ENCODE measurements at regions not wholly inside any gene's neighbourhood (a gene's known extent, or its start where the extent isn't known, plus 50 kb on each side); places are given as distances from the start of the nearest gene placed in this dataset.

DNA sequence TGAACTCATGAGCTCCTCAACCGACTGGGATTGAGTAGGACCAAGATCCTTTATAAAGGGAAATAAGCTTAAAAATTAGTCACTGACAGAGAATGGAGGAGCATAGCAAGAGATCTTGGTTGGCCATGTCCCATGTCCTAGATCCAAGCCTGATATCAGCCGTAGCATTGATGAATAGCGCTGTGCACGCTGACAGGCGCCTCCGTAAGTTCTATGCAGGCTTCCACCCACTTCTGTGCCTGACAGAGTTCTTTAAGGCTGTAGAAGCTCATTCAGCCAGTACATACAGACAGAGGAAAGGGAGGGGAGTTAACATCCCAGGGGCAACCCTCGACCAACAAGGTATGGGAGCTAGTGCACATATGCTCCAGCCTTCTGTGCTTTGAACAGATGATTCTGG lies 251.7 kb upstream of the TBC1D5 start:
- intact Hi-C loops (cut with micrococcal nuclease) = no loop called here

DNA sequence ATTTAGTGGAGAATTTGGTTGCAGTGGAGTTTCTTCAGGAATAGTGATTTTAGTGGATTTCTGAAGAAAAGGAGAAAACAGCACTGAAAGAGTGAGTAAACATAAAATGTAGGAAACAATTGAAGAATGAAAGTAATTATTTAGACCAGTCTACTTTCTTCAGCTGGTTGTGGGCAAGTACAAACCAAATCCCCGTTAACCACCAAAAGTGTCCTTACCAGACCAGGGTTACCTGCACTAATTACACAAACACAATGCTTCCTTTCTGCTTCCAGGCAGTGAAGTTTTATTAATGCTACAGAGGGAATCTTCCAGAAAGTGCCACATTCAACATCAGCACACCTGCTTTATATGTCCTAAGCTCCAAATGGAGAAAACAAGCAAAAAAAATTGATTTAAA lies 248.0 kb upstream of the TBC1D5 start:
- Mint-ChIP-seq H3K4me1 (ENCODE audit: low read depth) (peaks cover 12% of the 10 kb centered on the region), H3K36me3 (ENCODE audit: low read depth) (no peaks in the 10 kb centered on the region), H3K27me3 (no peaks in the 10 kb centered on the region), H3K27ac (no peak overlapping the region), H3K9me3 (no peaks in the 10 kb centered on the region), H3K4me3 (no peak overlapping the region)
- intact Hi-C loops (cut with micrococcal nuclease) = no loop called here

More for the DNA sequence above, 251.7 kb upstream of the TBC1D5 start:
- H3K36me3 Mint-ChIP-seq (ENCODE audit: low read depth) = no peaks in the 10 kb centered on the region
- H3K27me3 Mint-ChIP-seq = no peaks in the 10 kb centered on the region
- H3K27ac Mint-ChIP-seq = no peak overlapping the region
- H3K4me3 Mint-ChIP-seq = no peak overlapping the region
- no peaks in the 10 kb centered on the region for H3K9me3 Mint-ChIP-seq
- H3K4me1 Mint-ChIP-seq (ENCODE audit: low read depth) = no peaks in the 10 kb centered on the region

DNA sequence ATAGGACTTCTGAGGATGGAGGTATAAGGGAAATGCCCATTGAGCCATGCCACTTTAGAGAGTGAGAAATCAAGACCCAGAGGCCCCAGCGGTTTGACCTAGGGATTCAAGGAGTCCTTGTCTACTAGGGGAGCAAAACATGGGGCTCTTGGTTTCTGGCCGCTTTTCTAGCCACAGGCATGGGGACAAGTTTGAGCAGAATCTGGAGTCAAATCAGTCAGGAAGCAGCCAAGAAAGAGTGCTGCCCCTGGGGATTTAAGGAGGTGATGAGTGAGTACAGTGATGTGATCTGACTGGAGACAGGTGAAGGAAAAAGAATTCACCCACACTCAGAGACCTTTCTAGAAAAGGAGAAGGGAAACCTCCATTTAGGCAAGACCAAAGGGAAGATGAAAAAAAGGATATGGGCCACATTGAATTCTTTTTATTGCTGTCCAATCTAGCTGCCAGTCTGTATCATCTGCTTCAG lies 244.0 kb upstream of the TBC1D5 start:
- Mint-ChIP-seq H3K4me1 (ENCODE audit: low read depth) (peaks cover 13% of the 10 kb centered on the region), H3K27ac (no peak overlapping the region)
- intact Hi-C loops (cut with micrococcal nuclease) = no loop called here

DNA sequence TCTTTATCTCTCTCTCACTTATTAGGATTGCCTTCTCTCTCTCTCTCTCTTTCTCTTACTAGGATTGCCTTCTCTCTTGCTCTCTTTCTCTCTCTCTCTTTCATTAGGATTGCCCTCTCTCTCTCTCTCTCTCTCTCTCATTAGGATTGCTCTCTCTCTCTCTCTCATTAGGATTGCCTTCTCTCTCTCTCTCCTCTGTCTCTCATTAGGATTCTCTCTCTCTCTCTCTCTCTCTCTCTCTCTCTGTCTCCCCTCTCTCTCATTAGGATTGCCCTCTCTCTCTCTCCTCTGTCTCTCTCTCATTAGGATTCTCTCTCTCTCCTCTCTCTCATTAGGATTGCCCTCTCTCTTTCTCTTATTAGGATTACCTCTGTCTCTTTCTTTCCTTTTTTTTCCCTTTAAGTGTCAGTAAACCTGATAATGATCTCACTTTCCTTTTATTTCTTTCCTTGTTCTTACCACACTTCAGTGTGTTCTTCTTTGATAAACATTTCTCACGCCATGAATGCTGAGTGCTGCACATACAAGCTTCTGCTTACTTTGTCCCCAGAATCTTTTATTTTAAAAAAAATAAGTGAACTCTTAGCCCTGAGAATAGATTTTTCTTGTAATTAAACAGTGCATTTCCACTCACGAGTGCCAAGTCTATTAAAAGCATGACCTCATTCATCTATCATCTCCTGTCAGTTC lies 243.4 kb upstream of the TBC1D5 start:
- H3K36me3 Mint-ChIP-seq (ENCODE audit: low read depth) = no peaks in the 10 kb centered on the region
- no peak overlapping the region for H3K4me3 Mint-ChIP-seq

More for the DNA sequence above, 244.0 kb upstream of the TBC1D5 start:
- no peaks in the 10 kb centered on the region for H3K36me3 Mint-ChIP-seq (ENCODE audit: low read depth)
- no peak overlapping the region for H3K4me3 Mint-ChIP-seq
- no peaks in the 10 kb centered on the region for H3K27me3 Mint-ChIP-seq
- H3K9me3 Mint-ChIP-seq = no peaks in the 10 kb centered on the region

DNA sequence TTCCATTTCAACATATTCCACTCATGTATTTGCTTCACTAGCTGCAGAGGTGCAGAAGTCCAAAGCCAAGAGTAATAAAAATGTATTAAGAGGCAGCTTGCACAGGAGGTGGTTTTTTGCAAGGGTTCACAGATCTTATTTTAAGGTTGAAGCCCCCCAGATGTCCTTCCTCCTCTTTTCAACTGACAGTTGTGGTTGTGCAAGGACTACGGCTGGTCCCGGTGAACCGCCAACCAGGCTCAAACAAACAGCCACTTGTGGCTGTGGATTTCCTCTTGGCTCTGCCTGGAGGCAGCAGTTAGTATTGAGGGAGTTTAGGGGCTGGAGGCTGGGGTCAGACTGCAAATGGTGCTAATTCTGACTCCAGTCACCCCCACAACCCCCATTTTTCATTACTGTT lies 240.7 kb upstream of the TBC1D5 start:
- no peak overlapping the region for H3K27ac Mint-ChIP-seq
- H3K36me3 Mint-ChIP-seq (ENCODE audit: low read depth) = no peaks in the 10 kb centered on the region
- no peaks in the 10 kb centered on the region for H3K9me3 Mint-ChIP-seq
- H3K4me1 Mint-ChIP-seq (ENCODE audit: low read depth) = peaks cover 27% of the 10 kb centered on the region
- intact Hi-C loops (cut with micrococcal nuclease) = no loop called here
- no peak overlapping the region for H3K4me3 Mint-ChIP-seq
- H3K27me3 Mint-ChIP-seq = no peaks in the 10 kb centered on the region

More for the DNA sequence above, 243.4 kb upstream of the TBC1D5 start:
- Mint-ChIP-seq H3K27ac (no peak overlapping the region), H3K4me1 (ENCODE audit: low read depth) (peaks cover 18% of the 10 kb centered on the region), H3K9me3 (no peaks in the 10 kb centered on the region), H3K27me3 (no peaks in the 10 kb centered on the region)
- intact Hi-C loops (cut with micrococcal nuclease) = no loop called here

DNA sequence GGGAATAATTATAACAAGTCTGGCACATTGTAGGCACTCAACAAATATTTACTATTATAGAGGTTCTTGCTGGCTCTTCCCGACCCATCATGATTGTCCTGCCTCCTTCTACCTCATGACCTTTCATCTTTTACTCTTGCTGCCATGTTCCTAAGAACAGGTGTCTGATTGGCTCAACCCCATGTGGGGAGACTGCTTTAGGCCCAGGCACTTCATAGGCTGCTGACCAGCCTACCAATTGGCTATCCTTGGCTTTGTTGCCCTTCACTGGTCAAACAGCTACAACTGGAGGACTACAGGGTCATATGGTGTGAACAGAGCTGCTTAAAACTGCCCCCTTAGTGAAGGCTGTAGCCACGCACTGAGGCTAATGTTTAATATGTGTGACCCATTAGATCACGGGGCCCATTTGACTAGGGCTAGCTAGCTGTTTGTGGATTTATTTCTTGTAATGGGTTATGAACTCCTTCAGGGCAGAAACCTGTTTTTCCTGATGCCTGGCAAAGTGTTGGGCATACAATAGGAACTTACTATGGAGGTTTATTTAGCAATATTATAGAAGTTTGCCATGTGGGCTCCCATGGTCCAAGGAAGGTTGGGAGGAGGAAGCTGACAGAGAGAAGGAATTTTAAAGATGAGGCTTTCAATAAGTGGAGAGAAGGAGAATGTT lies 239.9 kb upstream of the TBC1D5 start:
- Mint-ChIP-seq H3K36me3 (ENCODE audit: low read depth) (no peaks in the 10 kb centered on the region), H3K4me3 (no peak overlapping the region), H3K9me3 (no peaks in the 10 kb centered on the region), H3K27me3 (no peaks in the 10 kb centered on the region), H3K27ac (no peak overlapping the region), H3K4me1 (ENCODE audit: low read depth) (peaks cover 25% of the 10 kb centered on the region)
- intact Hi-C loops (cut with micrococcal nuclease) = no loop called here

DNA sequence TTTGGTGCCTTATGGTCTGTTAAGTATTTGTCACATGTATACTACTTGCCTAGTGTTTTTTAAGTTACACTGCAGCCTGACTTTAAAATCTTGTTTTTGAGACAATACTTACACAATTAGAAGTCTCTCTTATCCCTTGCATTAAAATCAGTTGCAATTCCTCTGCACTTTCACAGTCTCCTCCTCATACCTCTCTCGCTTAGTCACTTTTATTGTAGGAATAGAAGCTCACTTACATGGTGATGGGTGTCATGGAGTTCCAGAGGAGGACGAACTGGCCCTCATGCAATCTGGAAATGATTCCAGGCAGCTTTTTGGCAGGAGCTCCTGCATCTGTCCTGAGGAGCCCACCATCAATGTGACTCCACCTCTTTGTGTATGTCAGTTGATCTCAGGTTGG lies 238.4 kb upstream of the TBC1D5 start:
- H3K36me3 Mint-ChIP-seq (ENCODE audit: low read depth) = no peaks in the 10 kb centered on the region
- H3K4me1 Mint-ChIP-seq (ENCODE audit: low read depth) = peaks cover 14% of the 10 kb centered on the region
- no peak overlapping the region for H3K27ac Mint-ChIP-seq
- H3K4me3 Mint-ChIP-seq = no peak overlapping the region
- intact Hi-C loops (cut with micrococcal nuclease) = no loop called here
- H3K9me3 Mint-ChIP-seq = no peaks in the 10 kb centered on the region
- H3K27me3 Mint-ChIP-seq = no peaks in the 10 kb centered on the region

DNA sequence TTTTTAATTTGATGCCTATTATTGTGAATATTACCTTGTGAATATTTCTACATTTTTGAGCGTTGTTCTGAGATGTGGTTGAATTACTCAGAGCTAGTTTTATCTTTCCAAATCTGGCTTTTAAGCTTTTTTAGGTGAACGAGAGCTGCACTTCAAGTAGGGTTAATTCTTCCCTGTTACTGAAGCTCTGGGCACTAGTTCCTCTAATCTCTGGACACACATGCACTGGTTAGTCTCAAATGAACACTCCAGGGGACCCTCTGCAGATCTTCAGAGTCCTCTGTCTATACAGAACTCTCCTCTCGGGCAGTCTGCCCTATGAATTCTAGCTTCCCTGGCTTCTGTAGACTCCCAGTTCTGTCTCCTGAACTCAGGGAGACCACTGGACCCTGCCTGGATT lies 237.5 kb upstream of the TBC1D5 start:
- no peak overlapping the region for H3K27ac Mint-ChIP-seq
- no peaks in the 10 kb centered on the region for H3K9me3 Mint-ChIP-seq
- H3K27me3 Mint-ChIP-seq = no peaks in the 10 kb centered on the region
- H3K4me1 Mint-ChIP-seq (ENCODE audit: low read depth) = peaks cover 14% of the 10 kb centered on the region
- H3K4me3 Mint-ChIP-seq = no peak overlapping the region
- no peaks in the 10 kb centered on the region for H3K36me3 Mint-ChIP-seq (ENCODE audit: low read depth)
- intact Hi-C loops (cut with micrococcal nuclease) = no loop called here

DNA sequence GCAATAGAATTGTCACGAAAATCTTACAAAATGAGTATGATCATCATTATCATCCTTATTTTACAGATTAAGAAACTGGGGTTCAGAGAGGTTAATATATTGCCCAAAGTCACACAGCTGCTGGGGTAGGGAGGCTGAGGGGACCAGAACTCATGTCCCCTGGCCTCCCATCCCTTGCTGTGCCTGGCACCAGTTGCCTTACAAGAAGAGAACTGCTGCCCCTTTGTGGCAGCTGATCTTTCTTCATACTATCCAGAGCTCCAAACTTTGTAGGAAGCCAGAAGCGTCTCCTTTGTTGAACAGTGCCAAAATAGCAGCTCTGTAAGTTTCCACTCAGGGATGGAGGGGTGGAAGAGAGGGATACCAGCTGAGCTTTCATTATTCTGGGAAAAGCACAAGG lies 236.8 kb upstream of the TBC1D5 start:
- Mint-ChIP-seq H3K9me3 (no peaks in the 10 kb centered on the region), H3K27ac (no peak overlapping the region), H3K36me3 (ENCODE audit: low read depth) (no peaks in the 10 kb centered on the region), H3K4me1 (ENCODE audit: low read depth) (peaks cover 14% of the 10 kb centered on the region), H3K4me3 (no peak overlapping the region), H3K27me3 (no peaks in the 10 kb centered on the region)
- intact Hi-C loops (cut with micrococcal nuclease) = no loop called here

DNA sequence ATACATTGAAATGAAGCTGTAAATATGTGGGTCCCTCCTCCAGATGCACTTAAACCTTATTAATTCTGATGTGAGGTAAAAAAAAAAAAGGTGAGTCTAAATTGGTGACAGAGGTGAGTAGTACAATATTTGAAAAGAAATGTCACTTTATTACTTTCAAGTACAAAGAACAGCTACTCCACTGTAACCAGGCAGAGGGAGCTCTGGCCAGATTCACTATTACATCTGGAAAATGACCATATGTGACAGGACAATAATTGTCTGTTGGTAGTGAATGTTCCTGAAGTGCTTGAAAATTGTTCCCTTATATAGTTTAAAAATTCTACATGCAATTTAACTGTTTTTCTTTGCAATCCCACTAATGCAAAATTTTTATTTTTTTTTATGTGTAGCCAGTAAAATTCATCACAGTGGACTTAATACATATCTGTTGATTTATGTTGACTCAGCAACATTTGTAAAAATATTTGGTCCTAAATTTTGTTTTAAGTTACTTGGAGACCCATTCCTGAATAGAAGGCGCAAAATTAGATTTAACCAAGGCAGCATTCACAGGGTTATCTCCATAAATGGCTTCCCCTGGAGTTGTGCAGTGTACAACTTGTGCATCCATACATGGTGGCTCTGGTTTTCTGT lies 231.9 kb upstream of the TBC1D5 start:
- no peaks in the 10 kb centered on the region for H3K4me1 Mint-ChIP-seq (ENCODE audit: low read depth)
- H3K4me3 Mint-ChIP-seq = no peak overlapping the region
- no peaks in the 10 kb centered on the region for H3K36me3 Mint-ChIP-seq (ENCODE audit: low read depth)
- no peaks in the 10 kb centered on the region for H3K9me3 Mint-ChIP-seq
- H3K27ac Mint-ChIP-seq = no peak overlapping the region
- H3K27me3 Mint-ChIP-seq = no peaks in the 10 kb centered on the region
- intact Hi-C loops (cut with micrococcal nuclease) = no loop called here

DNA sequence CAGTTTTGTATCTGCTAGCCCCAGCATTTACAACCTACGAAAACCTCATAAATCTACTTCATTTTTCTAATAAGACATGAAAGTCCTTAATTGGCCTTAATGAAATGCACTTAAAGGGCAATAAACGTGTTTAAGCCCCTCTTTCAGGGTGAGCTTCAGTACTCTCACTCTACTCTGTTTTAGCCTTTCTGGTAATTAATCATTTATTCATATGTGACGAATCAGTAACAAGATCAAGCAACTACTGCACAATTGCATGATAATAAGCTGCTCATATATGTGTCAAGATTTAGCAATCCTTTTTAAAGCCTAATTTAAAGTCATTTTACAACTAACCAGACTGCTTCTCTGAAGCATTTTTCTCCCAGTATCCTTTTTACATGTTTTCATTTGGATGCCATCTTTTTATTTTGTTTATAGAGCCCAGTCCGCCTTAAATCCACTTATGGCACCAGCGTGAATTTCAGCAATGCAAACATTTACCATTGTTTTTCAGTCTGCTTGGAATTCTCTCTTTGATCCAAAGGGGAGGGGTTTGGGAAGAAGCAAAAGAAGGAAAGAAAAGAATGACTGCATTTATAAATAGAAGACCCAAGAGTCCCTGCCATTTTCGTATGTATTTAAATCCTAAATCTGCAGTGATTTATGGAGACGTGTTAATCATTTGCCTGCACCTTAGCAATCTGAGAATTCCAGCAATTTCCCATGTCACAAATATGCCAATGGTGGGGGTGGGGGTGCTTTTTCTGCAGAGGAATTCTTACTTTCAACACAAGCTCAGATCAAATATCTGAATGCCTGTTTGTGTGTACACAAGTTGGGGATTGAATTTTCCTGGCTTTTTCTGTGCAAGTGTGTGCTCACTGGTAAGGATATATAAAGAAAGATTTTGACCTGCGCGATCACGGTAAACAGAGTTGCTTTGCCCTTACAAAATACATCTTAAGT lies 230.8 kb upstream of the TBC1D5 start:
- Mint-ChIP-seq H3K27me3 (no peaks in the 10 kb centered on the region), H3K4me1 (ENCODE audit: low read depth) (no peaks in the 10 kb centered on the region), H3K27ac (no peak overlapping the region), H3K36me3 (ENCODE audit: low read depth) (no peaks in the 10 kb centered on the region), H3K4me3 (no peak overlapping the region), H3K9me3 (no peaks in the 10 kb centered on the region)
- intact Hi-C loops (cut with micrococcal nuclease) = no loop called here

DNA sequence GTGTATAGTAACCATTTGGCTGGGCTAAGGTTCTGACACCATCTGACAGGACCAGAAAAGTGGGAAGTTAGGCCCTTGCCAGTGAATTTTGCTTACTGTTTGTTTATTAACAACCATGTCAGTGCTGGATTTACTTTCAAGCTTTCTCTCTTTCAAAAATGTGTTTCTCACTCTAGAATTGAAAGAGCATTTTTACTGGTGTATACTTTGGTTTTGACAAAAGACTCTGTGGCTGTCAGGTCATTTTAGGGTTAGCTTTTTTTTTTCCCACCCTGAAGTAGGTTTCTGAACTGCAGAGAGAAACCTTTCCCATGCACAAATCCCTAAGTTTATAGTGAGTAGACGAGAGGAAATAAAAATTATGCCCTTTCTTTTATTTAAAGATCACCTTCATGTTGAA lies 230.0 kb upstream of the TBC1D5 start:
- no peaks in the 10 kb centered on the region for H3K9me3 Mint-ChIP-seq
- H3K36me3 Mint-ChIP-seq (ENCODE audit: low read depth) = no peaks in the 10 kb centered on the region
- intact Hi-C loops (cut with micrococcal nuclease) = no loop called here
- H3K4me1 Mint-ChIP-seq (ENCODE audit: low read depth) = no peaks in the 10 kb centered on the region
- H3K27ac Mint-ChIP-seq = no peak overlapping the region
- H3K4me3 Mint-ChIP-seq = no peak overlapping the region
- H3K27me3 Mint-ChIP-seq = no peaks in the 10 kb centered on the region

DNA sequence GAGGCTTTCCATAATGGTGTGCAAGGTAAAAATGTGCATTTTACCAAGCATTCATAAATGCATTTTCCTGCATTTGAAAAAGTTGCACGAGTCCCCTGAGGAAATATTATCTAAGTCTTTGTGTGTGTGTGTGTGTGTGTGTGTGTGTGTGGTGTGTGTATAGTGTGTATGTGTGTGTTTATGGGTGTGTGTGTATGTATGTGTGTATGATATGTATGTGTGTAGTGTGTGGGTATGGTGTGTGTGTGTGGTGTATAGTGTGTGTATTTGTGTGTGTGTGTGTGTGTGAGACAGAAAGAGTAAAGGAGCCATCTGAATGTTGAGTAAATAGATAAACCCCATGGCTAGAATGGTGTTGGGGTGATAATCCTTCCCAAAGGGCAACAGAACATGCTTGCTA lies 229.6 kb upstream of the TBC1D5 start:
- no peak overlapping the region for H3K4me3 Mint-ChIP-seq
- H3K9me3 Mint-ChIP-seq = no peaks in the 10 kb centered on the region
- H3K36me3 Mint-ChIP-seq (ENCODE audit: low read depth) = no peaks in the 10 kb centered on the region
- no peaks in the 10 kb centered on the region for H3K4me1 Mint-ChIP-seq (ENCODE audit: low read depth)
- no peaks in the 10 kb centered on the region for H3K27me3 Mint-ChIP-seq
- no peak overlapping the region for H3K27ac Mint-ChIP-seq
- intact Hi-C loops (cut with micrococcal nuclease) = no loop called here
